ENCODE measurements at regions not wholly inside any gene's neighbourhood (a gene's known extent, or its start where the extent isn't known, plus 50 kb on each side); places are given as distances from the start of the nearest gene placed in this dataset.

DNA sequence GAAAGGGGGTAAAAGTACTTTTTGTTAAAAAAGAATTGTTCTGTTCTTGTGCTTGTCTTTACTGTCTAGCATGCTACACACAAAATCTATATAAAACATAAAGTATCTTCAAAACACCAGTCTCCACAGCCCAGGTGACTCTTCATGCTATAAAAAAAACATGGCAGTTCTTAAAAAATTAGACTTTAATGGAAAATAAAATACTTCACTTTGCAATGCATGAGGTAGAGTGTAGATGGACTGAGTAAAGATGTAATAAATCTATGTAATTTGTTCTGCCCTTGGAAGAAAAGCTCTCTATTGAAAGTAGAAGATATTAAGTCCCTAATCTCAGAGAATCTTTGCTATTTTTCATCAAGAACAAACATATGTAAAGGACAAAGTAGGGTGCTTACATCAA, 425.4 kb downstream of the NOVA1 start:
- H3K9me3 ChIP-seq (ENCODE audit: low read depth) = no peaks in the 10 kb centered on the region
- no peaks in the 10 kb centered on the region for H3K4me1 ChIP-seq (ENCODE audit: low read depth)
- TF ChIP-seq, protein P1, sequence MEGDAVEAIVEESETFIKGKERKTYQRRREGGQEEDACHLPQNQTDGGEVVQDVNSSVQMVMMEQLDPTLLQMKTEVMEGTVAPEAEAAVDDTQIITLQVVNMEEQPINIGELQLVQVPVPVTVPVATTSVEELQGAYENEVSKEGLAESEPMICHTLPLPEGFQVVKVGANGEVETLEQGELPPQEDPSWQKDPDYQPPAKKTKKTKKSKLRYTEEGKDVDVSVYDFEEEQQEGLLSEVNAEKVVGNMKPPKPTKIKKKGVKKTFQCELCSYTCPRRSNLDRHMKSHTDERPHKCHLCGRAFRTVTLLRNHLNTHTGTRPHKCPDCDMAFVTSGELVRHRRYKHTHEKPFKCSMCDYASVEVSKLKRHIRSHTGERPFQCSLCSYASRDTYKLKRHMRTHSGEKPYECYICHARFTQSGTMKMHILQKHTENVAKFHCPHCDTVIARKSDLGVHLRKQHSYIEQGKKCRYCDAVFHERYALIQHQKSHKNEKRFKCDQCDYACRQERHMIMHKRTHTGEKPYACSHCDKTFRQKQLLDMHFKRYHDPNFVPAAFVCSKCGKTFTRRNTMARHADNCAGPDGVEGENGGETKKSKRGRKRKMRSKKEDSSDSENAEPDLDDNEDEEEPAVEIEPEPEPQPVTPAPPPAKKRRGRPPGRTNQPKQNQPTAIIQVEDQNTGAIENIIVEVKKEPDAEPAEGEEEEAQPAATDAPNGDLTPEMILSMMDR (IDR thresholded peaks at IDR 0.05; ENCODE audit: low read depth, low read length) = no peak
- no peak overlapping the region for H3K27ac ChIP-seq
- peaks cover 3% of the 10 kb centered on the region for H3K27me3 ChIP-seq
- H3K36me3 ChIP-seq = no peaks in the 10 kb centered on the region
- no peak overlapping the region for H3K4me3 ChIP-seq
- no peak for DNase-seq (ENCODE audit: low read depth in 1 of 2, low spot score in 1 of 2)

DNA sequence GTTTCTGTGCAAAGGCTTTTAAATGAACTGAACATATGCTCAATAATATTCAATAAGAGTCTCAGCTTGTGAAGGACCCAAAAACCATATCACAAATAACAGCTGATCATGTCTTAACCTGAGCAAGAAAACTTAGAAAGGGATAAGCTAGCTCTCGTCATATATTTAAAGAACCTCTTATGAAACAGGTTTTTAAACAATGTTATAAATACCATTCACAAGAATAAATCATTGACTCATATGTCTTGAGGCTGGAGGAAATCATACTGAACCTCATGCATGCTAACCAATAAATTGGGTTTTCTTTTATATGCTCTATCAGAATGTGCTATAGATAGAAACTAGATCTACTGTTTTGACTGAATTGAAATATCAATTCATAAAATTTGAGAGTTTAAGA, 426.9 kb downstream of the NOVA1 start:
- TF ChIP-seq, protein P1 (IDR thresholded peaks at IDR 0.05; ENCODE audit: low read depth, low read length) = no peak
- Histone ChIP-seq H3K36me3 (no peaks in the 10 kb centered on the region), H3K27me3 (peaks cover 3% of the 10 kb centered on the region), H3K4me3 (no peak overlapping the region), H3K9me3 (ENCODE audit: low read depth) (no peaks in the 10 kb centered on the region), H3K27ac (no peak overlapping the region), H3K4me1 (ENCODE audit: low read depth) (no peaks in the 10 kb centered on the region)
- no peak for DNase-seq (ENCODE audit: low read depth in 1 of 2, low spot score in 1 of 2)

DNA sequence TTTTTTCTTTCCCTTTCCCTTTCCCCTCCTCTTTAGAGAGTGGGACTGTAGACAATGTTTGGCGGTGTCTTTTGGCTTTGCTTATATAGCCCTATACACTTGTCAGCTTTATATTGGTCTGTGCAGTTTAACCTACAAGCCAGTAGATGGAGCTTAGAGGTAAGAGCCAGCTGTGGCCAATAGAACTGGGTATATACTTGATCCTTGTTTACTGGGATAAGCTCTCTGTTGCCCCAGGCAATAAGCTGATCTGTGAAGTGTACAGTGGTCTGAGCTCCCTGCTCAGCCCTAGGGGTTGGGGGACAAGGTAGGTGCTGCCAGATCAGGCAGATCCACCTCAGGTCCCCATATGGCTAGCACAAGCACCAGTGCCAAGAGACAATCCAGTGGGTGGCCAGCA, 434.1 kb downstream of the NOVA1 start:
- no peak overlapping the region for H3K4me3 ChIP-seq
- peak; percentile 42 to 66 for DNase-seq (ENCODE audit: low read depth in 1 of 2, low spot score in 1 of 2)
- H3K27ac ChIP-seq = no peak overlapping the region
- no peaks in the 10 kb centered on the region for H3K27me3 ChIP-seq
- H3K4me1 ChIP-seq (ENCODE audit: low read depth) = no peaks in the 10 kb centered on the region
- H3K36me3 ChIP-seq = no peaks in the 10 kb centered on the region
- H3K9me3 ChIP-seq (ENCODE audit: low read depth) = no peaks in the 10 kb centered on the region
- TF ChIP-seq, protein P1 (IDR thresholded peaks at IDR 0.05; ENCODE audit: low read depth, low read length) = peak; percentile 66

DNA sequence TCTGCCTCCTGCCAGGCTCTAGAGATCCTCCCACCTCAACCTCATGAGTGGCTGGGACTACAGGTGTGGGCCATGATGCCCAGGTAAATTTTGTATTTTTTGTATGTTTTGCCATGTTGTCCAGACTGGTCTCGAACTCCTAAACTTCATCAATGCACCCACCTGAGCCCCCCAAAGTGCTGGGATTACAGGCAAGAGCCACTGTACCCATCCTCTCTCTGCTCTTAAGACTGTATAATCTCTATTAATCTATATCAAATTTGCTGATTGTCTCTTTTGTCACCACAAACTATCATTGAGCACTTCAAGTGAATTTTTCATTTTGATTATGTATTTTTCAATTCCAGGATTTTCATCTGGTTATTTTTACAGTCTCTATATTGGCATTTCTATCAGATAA, 440.3 kb downstream of the NOVA1 start:
- no peak for DNase-seq (ENCODE audit: low read depth in 1 of 2, low spot score in 1 of 2)
- Histone ChIP-seq H3K27me3 (no peaks in the 10 kb centered on the region), H3K4me1 (ENCODE audit: low read depth) (no peaks in the 10 kb centered on the region), H3K9me3 (ENCODE audit: low read depth) (no peaks in the 10 kb centered on the region), H3K27ac (no peak overlapping the region), H3K4me3 (no peak overlapping the region), H3K36me3 (no peaks in the 10 kb centered on the region)
- TF ChIP-seq, protein P1 (IDR thresholded peaks at IDR 0.05; ENCODE audit: low read depth, low read length) = no peak

DNA sequence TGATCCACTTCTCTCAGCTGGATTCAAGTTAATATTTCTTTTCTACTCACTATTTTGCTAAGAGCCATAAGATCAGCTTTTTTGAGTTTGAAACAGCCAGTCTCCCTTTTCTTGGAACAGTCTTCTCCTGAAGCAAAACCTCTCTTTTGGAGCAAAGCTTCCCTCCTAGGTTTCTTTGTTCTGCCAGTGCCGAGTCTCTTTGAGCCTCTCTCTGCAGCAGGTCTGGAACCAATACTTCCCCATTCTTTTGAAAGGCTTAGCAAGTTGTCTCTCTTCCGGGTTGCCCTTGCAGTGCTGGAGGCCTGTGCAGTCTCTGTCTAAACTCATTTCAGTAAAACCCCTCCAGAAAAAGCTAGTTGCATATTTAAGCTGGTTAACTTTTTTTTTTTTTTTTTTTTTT, 454.8 kb downstream of the NOVA1 start:
- Histone ChIP-seq H3K9me3 (ENCODE audit: low read depth) (no peaks in the 10 kb centered on the region), H3K27ac (no peak overlapping the region), H3K27me3 (no peaks in the 10 kb centered on the region), H3K36me3 (no peaks in the 10 kb centered on the region), H3K4me3 (no peak overlapping the region), H3K4me1 (ENCODE audit: low read depth) (peaks cover 5% of the 10 kb centered on the region)
- DNase-seq (ENCODE audit: low read depth in 1 of 2, low spot score in 1 of 2) = no peak
- TF ChIP-seq, protein P1 (IDR thresholded peaks at IDR 0.05; ENCODE audit: low read depth, low read length) = no peak
